ENCODE measurements at regions not wholly inside any gene's neighbourhood (a gene's known extent, or its start where the extent isn't known, plus 50 kb on each side); places are given as distances from the start of the nearest gene placed in this dataset.

- Histone ChIP-seq H3K4me3 (no peak overlapping the region), H3K27ac (no peak overlapping the region), H3K36me3 (no peaks in the 10 kb centered on the region), H3K9me3 (no peaks in the 10 kb centered on the region), H3K27me3 (ENCODE audit: low read depth) (no peaks in the 10 kb centered on the region), H3K4me1 (no peaks in the 10 kb centered on the region)
- intact Hi-C loops (cut with DNase I): no loop called here
- no peak for TF ChIP-seq CTCF (IDR thresholded peaks at IDR 0.05)
- no peak for DNase-seq
- no peak for ATAC-seq
Measured at GRCh38 chr12:58270966-58271705, 329.8 kb downstream of the ATP23 start.

- Histone ChIP-seq H3K9me3 (peaks cover 6% of the 10 kb centered on the region), H3K27ac (no peak overlapping the region), H3K36me3 (no peaks in the 10 kb centered on the region), H3K27me3 (ENCODE audit: low read depth) (no peaks in the 10 kb centered on the region), H3K4me1 (no peaks in the 10 kb centered on the region), H3K4me3 (no peak overlapping the region)
- no peak for TF ChIP-seq CTCF (IDR thresholded peaks at IDR 0.05)
- DNase-seq (no peak), ATAC-seq (no peak)
- intact Hi-C loops (cut with DNase I): no loop called here
Measured at GRCh38 chr12:58272461-58272860, 331.1 kb downstream of the ATP23 start.

GRCh38 chr12:58277231-58277630 lies 335.9 kb downstream of the ATP23 start:
- Histone ChIP-seq H3K4me1 (no peaks in the 10 kb centered on the region), H3K36me3 (no peaks in the 10 kb centered on the region), H3K4me3 (no peak overlapping the region), H3K9me3 (peaks cover 14% of the 10 kb centered on the region), H3K27me3 (ENCODE audit: low read depth) (no peaks in the 10 kb centered on the region), H3K27ac (no peak overlapping the region)
- DNase-seq: no peak
- intact Hi-C loops (cut with DNase I): no loop called here
- no peak for ATAC-seq
- no peak for TF ChIP-seq CTCF (IDR thresholded peaks at IDR 0.05)

- H3K4me3 ChIP-seq: no peak overlapping the region
- H3K36me3 ChIP-seq: no peaks in the 10 kb centered on the region
- TF ChIP-seq CTCF (IDR thresholded peaks at IDR 0.05): no peak
- H3K4me1 ChIP-seq: no peaks in the 10 kb centered on the region
- ATAC-seq (peak; percentile 52 to 67), DNase-seq (no peak)
- H3K27ac ChIP-seq: no peak overlapping the region
- no peaks in the 10 kb centered on the region for H3K9me3 ChIP-seq
- H3K27me3 ChIP-seq (ENCODE audit: low read depth): no peaks in the 10 kb centered on the region
- intact Hi-C loops (cut with DNase I): no loop called here
Measured at GRCh38 chr12:58283553-58283952, 342.2 kb downstream of the ATP23 start.

- Histone ChIP-seq H3K9me3 (no peaks in the 10 kb centered on the region), H3K4me3 (no peak overlapping the region), H3K27ac (no peak overlapping the region), H3K27me3 (ENCODE audit: low read depth) (no peaks in the 10 kb centered on the region), H3K36me3 (no peaks in the 10 kb centered on the region), H3K4me1 (no peaks in the 10 kb centered on the region)
- intact Hi-C loops (cut with DNase I): no loop called here
- DNase-seq (no peak), ATAC-seq (no peak)
- TF ChIP-seq CTCF (IDR thresholded peaks at IDR 0.05): no peak
Measured at GRCh38 chr12:58285551-58285950, 344.2 kb downstream of the ATP23 start.
